Neural cell (in vitro differentiated cells): ENCODE measurements at regions not wholly inside any gene's neighbourhood (a gene's known extent, or its start where the extent isn't known, plus 50 kb on each side); places are given as distances from the start of the nearest gene placed in this dataset.

ENCODE experiments used
- H2AFZ ChIP-seq: fragments of 200-600, 300-800 bp; sonication (generic), shearing (Covaris generic); 2 replicates; pipeline ENCODE4 v1.6.0; 2014; ENCODE audit warnings: low read depth, mild to moderate bottlenecking, antibody characterized with exemption, low read length, moderate library complexity
- H3F3A ChIP-seq: fragments of 200-600 bp; shearing (Covaris generic); 2 replicates; pipeline ENCODE4 v1.6.1; 2016; ENCODE audit warnings: mild to moderate bottlenecking, moderate library complexity, mixed read lengths, antibody characterized with exemption, low read length; ENCODE audit not compliant: insufficient read depth, poor library complexity, severe bottlenecking
- H3K27ac ChIP-seq: fragments of 200-600, 300-800 bp; sonication (generic), shearing (Covaris generic); 2 replicates; pipeline ENCODE4 v1.5.1; 2014; ENCODE audit warnings: mild to moderate bottlenecking, low read length, moderate library complexity
- H3K27me3 ChIP-seq: fragments of 300-800, 200-600 bp; sonication (generic), shearing (Covaris generic); 2 replicates; pipeline ENCODE4 v1.6.0; 2014; ENCODE audit warnings: mild to moderate bottlenecking, low read depth, low read length, moderate library complexity; ENCODE audit not compliant: insufficient read depth
- H3K36me3 ChIP-seq: fragments of 300-800, 200-600 bp; sonication (generic), shearing (Covaris generic); 2 replicates; pipeline ENCODE4 v1.5.1; 2014; ENCODE audit warnings: mild to moderate bottlenecking, antibody characterized with exemption, low read length, moderate library complexity; ENCODE audit not compliant: insufficient read depth
- H3K4me2 ChIP-seq: fragments of 300-800, 200-600 bp; sonication (generic), shearing (Covaris generic); 2 replicates; pipeline ENCODE4 v1.6.0; 2014; ENCODE audit warnings: mild to moderate bottlenecking, low read length
- H3K4me3 ChIP-seq: fragments of 300-800, 200-600 bp; sonication (generic), shearing (Covaris generic); 2 replicates; pipeline ENCODE4 v1.5.1; 2014; ENCODE audit warnings: mild to moderate bottlenecking, low read length, moderate library complexity
- H3K79me2 ChIP-seq: fragments of 200-600 bp; shearing (Covaris generic); replicated peaks from 2 replicates; pipeline ENCODE4 v1.6.0; 2014; ENCODE audit warnings: mild to moderate bottlenecking, low read length, moderate library complexity; ENCODE audit not compliant: insufficient read depth
- H3K9ac ChIP-seq: fragments of 300-800, 200-600 bp; sonication (generic), shearing (Covaris generic); 2 replicates; pipeline ENCODE4 v1.6.1; 2016; ENCODE audit warnings: mild to moderate bottlenecking, low read length, mixed read lengths
- H3K9me2 ChIP-seq: fragments of 200-600 bp; shearing (Covaris generic); 2 replicates; pipeline ENCODE4 v1.6.1; 2016; ENCODE audit warnings: mild to moderate bottlenecking, low read length, mixed read lengths; ENCODE audit not compliant: insufficient read depth
- H3K9me3 ChIP-seq: fragments of 200-600, 300-800 bp; sonication (generic), shearing (Covaris generic); 2 replicates; pipeline ENCODE4 v1.6.1; 2016; ENCODE audit warnings: mild to moderate bottlenecking, mixed run types, low read length, moderate library complexity, mixed read lengths
- H4K20me1 ChIP-seq: fragments of 200-600 bp; shearing (Covaris generic); 2 replicates; pipeline ENCODE4 v1.6.1; 2016; ENCODE audit warnings: mild to moderate bottlenecking, mixed run types; ENCODE audit not compliant: insufficient read depth
- EP300 ChIP-seq: fragments of 450-650 bp; conservative IDR thresholded peaks from 2 replicates; pipeline ENCODE4 v1.6.1; 2014; ENCODE audit warnings: antibody characterized with exemption, mild to moderate bottlenecking, moderate library complexity; ENCODE audit not compliant: poor library complexity, severe bottlenecking
- EZH2 ChIP-seq: fragments of 200-600, 300-800 bp; shearing (Covaris generic), sonication (generic); IDR thresholded peaks from 2 replicates; pipeline ENCODE4 v1.6.1; 2014; ENCODE audit warnings: antibody characterized with exemption, low read length, borderline replicate concordance, mild to moderate bottlenecking; ENCODE audit not compliant: insufficient read depth, poor library complexity, severe bottlenecking
- MXI1 ChIP-seq: fragments of 450-650 bp; conservative IDR thresholded peaks from 2 replicates; pipeline ENCODE4 v1.6.1; 2014; ENCODE audit warnings: antibody characterized with exemption, mild to moderate bottlenecking; ENCODE audit not compliant: poor library complexity, severe bottlenecking
- POLR2AphosphoS5 ChIP-seq: IDR thresholded peaks from 2 replicates; pipeline ENCODE4 v1.6.1; 2012
- RAD21 ChIP-seq: fragments of 450-650 bp; conservative IDR thresholded peaks from 2 replicates; pipeline ENCODE4 v1.6.1; 2014; ENCODE audit warnings: antibody characterized with exemption, mild to moderate bottlenecking, moderate library complexity
- SMC3 ChIP-seq: fragments of 450-650 bp; conservative IDR thresholded peaks from 2 replicates; pipeline ENCODE4 v1.6.1; 2014; ENCODE audit warnings: antibody characterized with exemption, mild to moderate bottlenecking, moderate library complexity; ENCODE audit not compliant: poor library complexity
- TAF1 ChIP-seq: IDR thresholded peaks from 2 replicates; pipeline ENCODE4 v1.6.1; 2012; ENCODE audit warnings: low read depth
- TF ChIP-seq, protein P1 (sequence below): IDR thresholded peaks from 2 replicates; pipeline ENCODE4 v1.6.1; 2012; ENCODE audit warnings: borderline replicate concordance
- TF ChIP-seq, protein P2 (sequence below): fragments of 450-650 bp; IDR thresholded peaks from 2 replicates; pipeline ENCODE4 v1.5.1; 2014; ENCODE audit warnings: antibody characterized with exemption, mild to moderate bottlenecking, moderate library complexity; ENCODE audit not compliant: poor library complexity, severe bottlenecking

DNA sequence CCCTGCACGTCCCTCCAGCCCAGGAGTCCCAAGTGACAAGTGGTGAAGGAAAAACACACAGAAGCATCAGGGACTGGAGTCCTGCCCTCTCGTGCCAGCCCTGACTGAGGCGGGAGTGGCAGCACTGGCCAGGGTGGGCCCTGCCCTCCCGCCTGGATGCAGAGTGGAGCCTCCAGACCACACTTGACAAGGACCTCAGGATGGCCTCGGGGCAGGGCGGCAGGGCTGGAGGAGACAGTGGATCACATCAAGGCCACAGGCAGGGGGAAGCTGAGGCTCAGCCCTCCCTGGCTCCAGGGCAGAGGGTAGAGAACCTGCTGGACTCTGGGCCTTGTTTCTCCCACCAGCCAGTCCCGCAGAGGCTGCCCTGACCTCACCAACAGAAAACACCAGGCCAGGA, 128.8 kb upstream of the CDH4 start:
- Histone ChIP-seq H3K27ac (no peak overlapping the region), H3K4me2 (no peak overlapping the region), H3K27me3 (no peaks in the 10 kb centered on the region), H3K36me3 (no peaks in the 10 kb centered on the region), H3K4me3 (no peak overlapping the region), H3K9me2 (no peaks in the 10 kb centered on the region), H4K20me1 (no peaks in the 10 kb centered on the region), H2AFZ (no peak overlapping the region), H3K9ac (no peak overlapping the region), H3K79me2 (no peaks in the 10 kb centered on the region), H3K9me3 (no peaks in the 10 kb centered on the region), H3F3A (no peaks in the 10 kb centered on the region)
- TF ChIP-seq, protein P1, sequence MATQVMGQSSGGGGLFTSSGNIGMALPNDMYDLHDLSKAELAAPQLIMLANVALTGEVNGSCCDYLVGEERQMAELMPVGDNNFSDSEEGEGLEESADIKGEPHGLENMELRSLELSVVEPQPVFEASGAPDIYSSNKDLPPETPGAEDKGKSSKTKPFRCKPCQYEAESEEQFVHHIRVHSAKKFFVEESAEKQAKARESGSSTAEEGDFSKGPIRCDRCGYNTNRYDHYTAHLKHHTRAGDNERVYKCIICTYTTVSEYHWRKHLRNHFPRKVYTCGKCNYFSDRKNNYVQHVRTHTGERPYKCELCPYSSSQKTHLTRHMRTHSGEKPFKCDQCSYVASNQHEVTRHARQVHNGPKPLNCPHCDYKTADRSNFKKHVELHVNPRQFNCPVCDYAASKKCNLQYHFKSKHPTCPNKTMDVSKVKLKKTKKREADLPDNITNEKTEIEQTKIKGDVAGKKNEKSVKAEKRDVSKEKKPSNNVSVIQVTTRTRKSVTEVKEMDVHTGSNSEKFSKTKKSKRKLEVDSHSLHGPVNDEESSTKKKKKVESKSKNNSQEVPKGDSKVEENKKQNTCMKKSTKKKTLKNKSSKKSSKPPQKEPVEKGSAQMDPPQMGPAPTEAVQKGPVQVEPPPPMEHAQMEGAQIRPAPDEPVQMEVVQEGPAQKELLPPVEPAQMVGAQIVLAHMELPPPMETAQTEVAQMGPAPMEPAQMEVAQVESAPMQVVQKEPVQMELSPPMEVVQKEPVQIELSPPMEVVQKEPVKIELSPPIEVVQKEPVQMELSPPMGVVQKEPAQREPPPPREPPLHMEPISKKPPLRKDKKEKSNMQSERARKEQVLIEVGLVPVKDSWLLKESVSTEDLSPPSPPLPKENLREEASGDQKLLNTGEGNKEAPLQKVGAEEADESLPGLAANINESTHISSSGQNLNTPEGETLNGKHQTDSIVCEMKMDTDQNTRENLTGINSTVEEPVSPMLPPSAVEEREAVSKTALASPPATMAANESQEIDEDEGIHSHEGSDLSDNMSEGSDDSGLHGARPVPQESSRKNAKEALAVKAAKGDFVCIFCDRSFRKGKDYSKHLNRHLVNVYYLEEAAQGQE: no peak
- TF ChIP-seq POLR2AphosphoS5 (no peak), SMC3 (no peak), TAF1 (no peak), MXI1 (no peak), EP300 (no peak), EZH2 (no peak), RAD21 (no peak)
- TF ChIP-seq, protein P2, sequence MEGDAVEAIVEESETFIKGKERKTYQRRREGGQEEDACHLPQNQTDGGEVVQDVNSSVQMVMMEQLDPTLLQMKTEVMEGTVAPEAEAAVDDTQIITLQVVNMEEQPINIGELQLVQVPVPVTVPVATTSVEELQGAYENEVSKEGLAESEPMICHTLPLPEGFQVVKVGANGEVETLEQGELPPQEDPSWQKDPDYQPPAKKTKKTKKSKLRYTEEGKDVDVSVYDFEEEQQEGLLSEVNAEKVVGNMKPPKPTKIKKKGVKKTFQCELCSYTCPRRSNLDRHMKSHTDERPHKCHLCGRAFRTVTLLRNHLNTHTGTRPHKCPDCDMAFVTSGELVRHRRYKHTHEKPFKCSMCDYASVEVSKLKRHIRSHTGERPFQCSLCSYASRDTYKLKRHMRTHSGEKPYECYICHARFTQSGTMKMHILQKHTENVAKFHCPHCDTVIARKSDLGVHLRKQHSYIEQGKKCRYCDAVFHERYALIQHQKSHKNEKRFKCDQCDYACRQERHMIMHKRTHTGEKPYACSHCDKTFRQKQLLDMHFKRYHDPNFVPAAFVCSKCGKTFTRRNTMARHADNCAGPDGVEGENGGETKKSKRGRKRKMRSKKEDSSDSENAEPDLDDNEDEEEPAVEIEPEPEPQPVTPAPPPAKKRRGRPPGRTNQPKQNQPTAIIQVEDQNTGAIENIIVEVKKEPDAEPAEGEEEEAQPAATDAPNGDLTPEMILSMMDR: no peak

DNA sequence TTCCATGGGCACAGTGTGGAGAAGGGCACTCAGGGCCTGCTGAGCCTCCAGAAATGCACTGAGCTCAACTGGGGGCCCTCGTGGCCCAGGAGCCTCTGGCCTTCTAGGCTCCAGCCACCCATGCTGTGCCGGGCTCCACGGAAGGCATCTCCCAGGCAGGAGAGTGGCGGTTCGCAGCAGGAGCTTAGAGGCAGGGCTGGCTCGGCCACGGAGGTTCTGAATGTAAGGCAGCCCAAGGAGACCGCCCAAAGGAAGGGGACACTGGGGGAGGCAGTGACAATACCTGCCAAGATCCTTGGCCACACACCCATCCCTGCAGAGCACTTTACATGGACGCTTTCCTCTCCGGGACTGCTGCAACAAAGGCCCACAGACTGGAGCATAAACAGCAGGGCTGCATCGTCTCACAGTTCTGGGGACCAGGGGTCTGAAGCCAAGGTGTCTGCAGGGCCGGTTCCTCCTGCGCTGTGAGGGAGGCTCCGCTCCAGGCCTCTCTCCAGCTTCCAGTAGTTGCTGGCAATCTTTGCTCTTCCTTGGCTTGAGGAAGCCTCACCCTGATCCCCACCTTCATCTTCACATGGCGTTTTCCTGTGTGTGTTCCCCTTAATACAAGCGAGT, 128.2 kb upstream of the CDH4 start:
- no peak overlapping the region for H3K9ac ChIP-seq
- no peaks in the 10 kb centered on the region for H4K20me1 ChIP-seq
- no peaks in the 10 kb centered on the region for H3K36me3 ChIP-seq
- no peaks in the 10 kb centered on the region for H3K9me3 ChIP-seq
- no peaks in the 10 kb centered on the region for H3K27me3 ChIP-seq
- no peak for TF ChIP-seq MXI1
- TF ChIP-seq POLR2AphosphoS5: no peak
- TF ChIP-seq EZH2: no peak
- TF ChIP-seq RAD21: no peak
- TF ChIP-seq EP300: no peak
- TF ChIP-seq, protein P2: no peak
- no peak for TF ChIP-seq SMC3
- TF ChIP-seq, protein P1: no peak
- TF ChIP-seq TAF1: no peak
- H3K4me3 ChIP-seq: no peak overlapping the region
- H3K4me2 ChIP-seq: no peak overlapping the region
- no peak overlapping the region for H3K27ac ChIP-seq
- H3F3A ChIP-seq: no peaks in the 10 kb centered on the region
- no peak overlapping the region for H2AFZ ChIP-seq
- H3K9me2 ChIP-seq: no peaks in the 10 kb centered on the region
- H3K79me2 ChIP-seq: no peaks in the 10 kb centered on the region
